SK-N-SH treated with all-trans-retinoic acid at 6 μM for 48 hours (cell line): ENCODE measurements at regions not wholly inside any gene's neighbourhood (a gene's known extent, or its start where the extent isn't known, plus 50 kb on each side); places are given as distances from the start of the nearest gene placed in this dataset.

Experiments
- POU6F1 ChIP-seq: fragments of 250-450 bp; sonication (Bioruptor Pico); IDR thresholded peaks from 2 replicates; pipeline ENCODE4 v1.8.0; 2021; ENCODE audit warnings: low read depth, mild to moderate bottlenecking, moderate library complexity, borderline replicate concordance
- ZFP30 ChIP-seq: fragments of 450-650 bp; formaldehyde crosslinking; IDR thresholded peaks from 2 replicates; pipeline ENCODE4 v1.5.0; 2022; ENCODE audit warnings: mild to moderate bottlenecking, moderate library complexity

GRCh38 chr9:115880221-115880885, 273.2 kb upstream of the PAPPA start:
- TF ChIP-seq ZFP30 (CRISPR knock-in tag) (no peak), POU6F1 (CRISPR knock-in tag) (no peak)
